Stimulated activated CD4-positive, alpha-beta T cell treated with anti-CD3 and anti-CD28 coated beads, Interleukin-1b, Interleukin-23, amount 100 ng/mL, for 1 hour (primary cell): ENCODE measurements at regions not wholly inside any gene's neighbourhood (a gene's known extent, or its start where the extent isn't known, plus 50 kb on each side); places are given as distances from the start of the nearest gene placed in this dataset.
A peak's percentile ranks its signal among the peaks of the same experiment; 100 is the strongest.

Source experiments
- DNase-seq, 2 donors: peaks; one replicate each; pipeline ENCODE4 v3.0.0-alpha.2; 2020; ENCODE audit warnings: low read depth in 2 of 2

DNA sequence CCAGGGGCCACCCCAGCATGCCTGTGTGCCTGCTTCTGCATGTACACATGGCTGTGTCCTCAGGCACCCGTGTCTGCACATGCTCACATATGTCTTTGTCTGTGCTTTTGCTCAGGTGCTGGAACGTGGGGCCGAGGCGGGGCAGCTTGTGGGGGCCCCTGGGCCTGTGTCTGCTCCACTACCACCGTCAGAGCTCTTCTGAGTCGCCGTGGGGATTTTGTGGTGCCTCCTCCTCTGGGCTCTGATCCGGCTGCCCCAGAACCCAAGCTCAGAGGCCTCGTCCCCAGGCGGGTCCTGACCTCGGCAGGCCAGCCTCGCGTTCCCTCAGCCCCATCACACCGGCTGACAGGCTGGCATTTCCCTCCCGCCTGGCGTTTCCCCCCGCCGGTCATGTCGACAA is 104.6 kb upstream of the ACTRT2 start:
- no peak for DNase-seq

DNA sequence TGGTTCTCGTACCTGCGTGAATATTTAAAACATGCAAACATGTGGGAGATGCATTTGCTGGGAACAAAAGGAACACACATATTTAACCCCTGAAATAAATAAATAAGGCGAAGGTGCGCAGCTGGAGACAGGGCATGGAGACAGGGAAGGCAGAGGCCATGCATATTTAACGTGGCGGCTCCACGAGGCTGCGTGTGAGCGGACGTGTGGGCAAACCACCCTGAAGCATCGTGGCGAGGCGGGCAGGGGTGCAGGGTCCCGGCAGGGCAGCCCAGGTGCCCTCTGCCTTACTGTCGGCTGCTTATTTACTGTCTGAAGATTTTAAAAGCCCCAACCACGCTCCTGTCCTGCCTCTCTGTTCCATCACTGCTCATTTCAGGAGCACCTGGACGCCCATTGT is 104.0 kb upstream of the ACTRT2 start:
- no peak for DNase-seq

DNA sequence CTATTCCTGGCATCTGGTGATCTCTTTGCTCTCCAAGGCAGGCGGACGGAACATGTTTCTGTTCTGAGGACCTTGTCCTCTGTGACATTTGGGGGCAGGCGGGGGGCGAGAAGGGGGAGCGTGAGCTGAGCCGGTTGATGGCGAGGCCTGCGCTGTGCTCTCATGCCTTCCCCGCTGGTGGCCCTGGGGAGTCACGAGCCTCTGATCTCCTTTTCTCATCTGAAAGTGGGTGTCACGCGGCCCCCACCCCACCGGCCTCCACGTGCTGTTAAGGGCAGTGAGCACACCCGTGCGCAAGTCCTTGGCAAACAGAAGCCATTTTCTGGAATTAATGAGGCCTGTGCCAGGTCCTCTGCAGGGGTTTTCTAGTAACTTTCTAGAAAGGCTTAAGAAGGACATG is 102.8 kb upstream of the ACTRT2 start:
- no peak for DNase-seq

DNA sequence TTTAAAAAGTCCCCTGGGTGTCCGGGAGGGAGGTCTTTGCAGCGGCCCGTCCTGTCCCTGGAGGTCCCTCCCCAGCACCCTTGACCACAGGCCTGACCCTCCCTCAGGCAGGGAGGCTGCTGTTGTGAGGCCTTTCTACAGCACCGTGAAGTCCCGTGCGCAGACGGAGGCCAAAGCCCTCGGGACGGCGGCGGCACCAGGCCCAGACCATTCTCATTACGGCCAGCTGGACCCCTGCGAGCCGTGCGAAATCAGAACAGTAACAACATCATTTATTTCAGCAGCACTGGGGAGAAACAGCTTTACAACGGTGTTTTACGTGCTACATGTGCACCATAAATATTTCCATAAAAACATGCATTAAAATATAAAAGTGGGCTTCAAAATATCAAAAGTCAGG is 101.4 kb upstream of the ACTRT2 start:
- no peak for DNase-seq

DNA sequence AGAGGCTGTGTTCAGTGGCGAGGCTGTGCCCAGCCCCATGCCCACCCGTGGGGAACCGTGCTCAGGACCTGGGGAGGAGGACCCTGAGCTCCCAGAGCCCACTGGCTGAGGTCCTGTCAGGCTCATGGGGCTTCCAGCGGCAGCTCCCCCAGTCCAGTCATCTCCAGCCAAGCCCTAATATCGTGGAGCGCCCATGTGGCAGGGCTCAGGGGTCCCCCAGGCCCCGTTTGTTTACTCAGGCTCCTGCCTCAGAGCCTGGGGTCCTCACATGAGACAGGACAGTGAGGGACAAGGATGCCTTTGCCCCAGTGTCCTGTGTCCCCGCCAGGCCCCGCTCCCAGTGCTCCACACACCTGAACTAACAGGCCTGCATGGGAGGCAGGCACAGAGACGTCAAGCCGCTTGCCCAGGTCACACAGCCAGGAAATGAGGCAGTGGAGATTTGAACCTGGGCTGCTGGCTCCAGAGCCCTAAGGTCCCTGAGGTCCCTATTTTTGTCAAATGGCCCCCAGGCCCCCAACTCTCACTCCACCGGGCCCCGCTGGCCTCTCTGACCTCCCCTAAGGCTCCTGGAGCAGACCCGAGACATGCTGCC is 100.7 kb upstream of the ACTRT2 start:
- DNase-seq = no peak

DNA sequence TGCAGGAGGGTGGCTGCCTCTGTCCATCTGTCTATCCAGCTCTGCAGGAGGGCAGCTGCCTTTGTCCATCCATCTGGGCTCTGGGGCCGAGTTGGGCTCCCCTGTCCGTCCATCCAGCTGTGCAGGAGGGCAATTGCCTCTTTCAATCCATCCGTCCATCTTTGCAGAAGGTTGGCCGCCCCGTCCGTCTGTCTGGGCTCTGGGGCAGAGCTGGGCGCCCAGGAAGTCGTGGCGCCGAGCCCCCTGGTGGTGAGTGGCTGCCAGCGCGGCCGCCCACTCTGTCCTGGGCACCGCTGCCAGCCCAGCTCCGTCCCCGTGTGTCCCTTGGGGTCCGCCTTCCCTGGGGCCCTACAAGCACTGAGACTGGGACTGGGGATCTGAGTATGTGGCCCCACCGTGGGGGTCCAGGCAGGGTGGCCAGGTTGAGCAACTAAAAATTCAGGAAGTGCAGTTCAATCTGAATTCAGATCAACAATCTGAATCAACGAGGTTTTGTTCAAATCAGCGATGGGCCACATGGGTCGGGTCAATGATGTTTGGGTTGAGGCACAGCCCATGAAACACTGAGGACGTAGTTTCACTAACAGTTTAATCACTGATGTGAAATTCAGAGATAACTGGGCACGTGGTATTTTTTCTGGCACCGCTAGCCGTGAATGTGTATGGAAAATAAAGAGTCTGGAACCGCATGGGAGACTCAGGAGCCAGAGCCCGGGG is 99.1 kb upstream of the ACTRT2 start:
- peak in 1 of 2 donors; percentile 17 for DNase-seq

DNA sequence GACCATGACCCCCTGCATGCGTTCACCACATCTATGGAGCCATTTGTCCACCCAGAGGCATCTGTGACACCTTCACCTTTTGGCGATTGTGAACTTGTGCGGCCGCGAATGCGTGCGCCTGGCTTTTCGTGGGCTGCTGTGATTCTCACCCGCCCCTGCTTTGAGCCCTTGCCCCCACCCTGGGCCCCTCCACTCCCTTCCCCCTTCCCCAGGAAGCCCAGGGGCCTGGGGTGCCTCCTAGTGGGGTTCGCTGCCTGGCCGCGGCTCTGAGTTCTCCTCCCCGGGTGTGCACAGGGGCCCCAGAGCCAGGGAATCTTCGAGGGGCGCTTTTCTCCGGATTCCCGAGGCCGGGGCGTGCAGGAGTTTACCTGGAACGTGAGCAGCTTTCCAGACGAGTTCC is 97.9 kb upstream of the ACTRT2 start:
- DNase-seq = no peak

DNA sequence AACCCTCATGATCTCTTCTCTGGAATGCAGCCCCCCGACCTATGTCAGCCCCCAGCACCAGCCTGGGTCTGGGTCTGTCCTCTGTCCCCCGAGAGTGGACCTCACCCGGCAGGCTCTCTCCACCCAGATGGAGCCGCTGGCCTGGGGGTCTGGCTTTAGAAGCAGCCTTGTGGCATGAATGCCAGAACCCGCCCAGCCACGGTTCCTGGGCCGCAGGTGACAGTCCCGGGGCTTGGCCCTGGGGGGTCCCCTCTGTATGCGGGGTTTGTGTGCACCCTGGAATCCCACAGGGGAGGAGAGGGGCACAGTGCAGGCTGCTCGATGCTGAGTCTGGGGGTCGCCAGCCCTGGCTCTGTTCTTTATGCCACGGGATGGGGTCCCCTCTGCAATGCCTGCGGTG is 96.0 kb upstream of the ACTRT2 start:
- no peak for DNase-seq

DNA sequence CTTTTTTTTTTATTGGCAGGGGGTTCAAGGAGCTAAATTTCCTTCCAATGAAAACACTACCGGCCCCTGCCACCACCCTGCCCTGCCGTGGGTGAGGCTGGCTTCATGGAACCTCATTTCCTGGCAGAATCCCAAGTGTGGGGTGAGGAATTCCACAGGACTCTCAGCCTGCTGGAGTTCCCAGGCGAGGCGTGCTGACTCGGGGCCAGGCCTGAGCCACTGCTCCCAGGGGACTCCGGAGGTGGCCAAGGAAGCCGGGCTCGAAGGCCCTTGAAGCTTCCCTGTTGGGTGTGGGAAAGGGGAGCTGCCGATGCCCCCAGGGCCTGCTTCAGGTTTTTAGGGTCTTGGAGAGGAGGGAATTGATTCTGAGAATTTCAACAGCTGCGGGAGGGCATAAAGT is 95.3 kb upstream of the ACTRT2 start:
- no peak for DNase-seq

DNA sequence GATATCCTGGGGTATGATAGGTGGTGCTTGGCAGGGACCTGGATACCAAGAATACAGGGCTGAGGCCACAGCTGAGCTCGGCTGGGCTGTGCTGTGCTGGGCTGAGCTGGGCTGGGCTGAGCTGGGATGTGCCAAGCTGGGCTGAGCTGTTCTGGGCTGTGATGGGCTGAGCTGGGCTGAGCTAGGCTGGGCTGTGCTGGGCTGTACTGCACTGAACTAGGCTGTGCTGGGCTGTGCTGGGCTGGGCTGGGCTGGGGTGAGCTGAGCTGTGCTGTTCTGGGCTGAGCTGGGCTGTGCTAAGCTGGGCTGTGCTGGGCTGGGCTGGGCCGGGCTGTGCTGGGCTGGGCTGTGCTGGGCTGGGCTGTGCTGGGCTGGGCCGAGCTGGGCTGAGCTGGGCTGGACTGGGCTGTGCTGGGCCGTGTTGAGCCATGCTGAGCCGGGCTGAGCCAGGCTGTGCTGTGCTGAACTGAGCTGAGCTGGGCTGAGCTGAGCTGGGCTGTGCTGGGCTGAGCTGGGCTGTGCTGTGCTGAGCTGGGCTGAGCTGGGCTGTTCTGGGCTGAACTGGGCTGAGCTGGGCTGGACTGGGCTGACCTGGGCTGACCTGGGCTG is 94.7 kb upstream of the ACTRT2 start:
- no peak for DNase-seq

DNA sequence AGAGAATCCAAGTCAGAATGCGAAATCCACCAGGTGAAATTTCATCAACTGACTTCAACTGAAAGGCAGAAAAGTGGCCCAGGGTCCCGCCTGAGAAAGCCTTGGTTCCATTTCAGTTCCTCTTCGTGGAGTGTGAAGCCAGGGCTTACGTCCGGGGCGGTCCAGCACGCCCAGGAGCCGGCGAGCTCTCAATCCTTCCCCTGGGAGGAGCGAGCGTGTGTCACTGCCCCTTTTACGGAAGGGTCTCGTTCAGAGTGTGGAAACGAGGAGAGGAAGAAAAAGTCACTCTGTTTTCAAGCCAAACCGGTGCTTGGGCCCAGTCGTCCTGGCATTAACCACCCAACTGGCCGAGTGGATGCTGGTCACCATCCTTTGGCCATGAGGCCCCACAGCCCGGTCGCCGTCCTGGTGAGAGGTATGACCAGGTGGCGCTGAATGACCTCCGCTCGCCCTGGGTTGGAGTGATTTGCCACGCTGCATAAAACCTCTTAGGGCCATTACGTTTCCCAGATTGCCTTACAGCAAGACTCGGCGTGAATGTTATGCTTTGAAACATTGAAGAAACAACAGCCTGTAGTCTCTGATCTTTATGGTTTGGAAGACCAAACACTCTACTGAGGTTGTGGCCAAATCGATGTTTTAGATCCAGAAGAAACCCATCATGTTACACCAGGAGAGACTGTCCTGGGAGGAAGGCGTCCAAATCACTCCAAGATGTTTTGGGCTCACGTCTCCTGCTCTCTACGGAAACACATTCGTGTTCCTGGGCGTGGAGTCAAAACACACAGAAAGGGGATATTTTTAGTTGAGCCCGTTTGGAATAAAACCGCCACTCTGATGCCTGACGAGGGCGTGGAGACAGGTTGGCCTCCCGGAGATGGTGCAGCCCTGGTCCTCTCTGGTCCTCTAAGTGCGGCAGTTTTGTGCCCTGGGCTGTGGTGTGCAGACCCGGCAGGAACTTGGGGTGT is 93.6 kb upstream of the ACTRT2 start:
- DNase-seq = no peak

DNA sequence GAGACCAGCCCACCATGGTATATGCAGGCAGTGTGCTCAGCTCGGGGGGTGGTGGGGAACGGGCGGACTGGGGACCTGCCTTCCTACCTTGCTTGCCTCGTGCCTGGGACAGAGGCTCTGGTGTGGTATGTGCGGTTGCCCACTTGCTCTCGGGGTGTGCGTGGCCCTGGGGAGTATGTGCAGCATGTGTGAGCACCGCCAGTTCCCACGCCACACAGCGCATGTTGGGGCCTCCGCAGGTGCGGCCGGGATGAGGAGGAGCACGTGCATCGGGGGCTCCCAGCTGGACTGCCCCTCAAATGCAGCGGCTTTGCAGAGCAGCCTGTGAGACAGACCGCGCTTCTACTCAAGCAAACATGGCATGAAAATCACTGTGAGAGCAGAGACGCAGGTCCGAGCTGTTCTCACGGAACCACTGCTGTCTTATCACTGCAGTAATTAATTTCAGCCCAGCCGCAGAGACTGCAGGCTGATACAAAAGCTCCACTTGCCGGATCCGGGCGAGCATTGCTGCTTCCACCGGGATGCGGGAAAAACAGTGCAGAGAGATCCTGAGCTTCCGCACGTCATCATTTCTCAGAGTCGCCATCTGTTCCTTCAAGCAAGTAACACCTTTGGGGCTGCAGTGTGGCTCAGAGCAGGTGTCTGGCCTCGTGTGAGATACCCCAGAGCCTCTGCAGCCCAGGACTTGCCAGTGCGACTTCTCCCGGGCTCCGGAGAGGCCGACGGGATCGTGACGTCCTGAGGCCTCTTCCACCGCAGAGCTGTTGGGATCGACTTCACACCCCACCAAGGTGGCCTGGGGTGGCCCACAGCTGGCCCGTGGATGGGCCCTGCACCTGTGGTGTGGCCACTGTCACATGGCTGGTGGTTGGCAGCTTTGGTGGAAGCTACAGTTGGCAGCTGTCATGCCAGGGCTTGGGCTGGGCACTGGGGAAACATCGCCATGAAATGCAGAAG is 92.6 kb upstream of the ACTRT2 start:
- DNase-seq = no peak

DNA sequence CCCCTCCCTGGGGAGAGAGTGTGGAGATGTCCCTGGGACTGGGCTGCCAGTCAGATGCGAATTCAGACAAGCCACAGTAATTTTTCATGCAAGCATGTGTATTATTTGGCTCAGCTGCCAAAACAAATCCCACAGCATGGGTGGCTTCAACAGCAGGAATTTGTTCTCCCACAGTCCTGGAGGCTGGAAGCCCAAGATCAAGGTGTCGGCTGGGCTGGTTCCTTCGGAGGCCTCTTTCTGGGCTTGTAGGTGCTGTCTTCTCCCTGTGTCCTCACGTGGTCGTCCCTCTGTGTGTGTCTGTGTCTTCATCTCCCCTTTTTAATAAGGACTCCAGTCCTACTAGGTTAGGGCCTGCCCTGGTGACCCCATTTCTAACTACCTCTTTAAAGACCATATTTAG is 91.9 kb upstream of the ACTRT2 start:
- DNase-seq = no peak

DNA sequence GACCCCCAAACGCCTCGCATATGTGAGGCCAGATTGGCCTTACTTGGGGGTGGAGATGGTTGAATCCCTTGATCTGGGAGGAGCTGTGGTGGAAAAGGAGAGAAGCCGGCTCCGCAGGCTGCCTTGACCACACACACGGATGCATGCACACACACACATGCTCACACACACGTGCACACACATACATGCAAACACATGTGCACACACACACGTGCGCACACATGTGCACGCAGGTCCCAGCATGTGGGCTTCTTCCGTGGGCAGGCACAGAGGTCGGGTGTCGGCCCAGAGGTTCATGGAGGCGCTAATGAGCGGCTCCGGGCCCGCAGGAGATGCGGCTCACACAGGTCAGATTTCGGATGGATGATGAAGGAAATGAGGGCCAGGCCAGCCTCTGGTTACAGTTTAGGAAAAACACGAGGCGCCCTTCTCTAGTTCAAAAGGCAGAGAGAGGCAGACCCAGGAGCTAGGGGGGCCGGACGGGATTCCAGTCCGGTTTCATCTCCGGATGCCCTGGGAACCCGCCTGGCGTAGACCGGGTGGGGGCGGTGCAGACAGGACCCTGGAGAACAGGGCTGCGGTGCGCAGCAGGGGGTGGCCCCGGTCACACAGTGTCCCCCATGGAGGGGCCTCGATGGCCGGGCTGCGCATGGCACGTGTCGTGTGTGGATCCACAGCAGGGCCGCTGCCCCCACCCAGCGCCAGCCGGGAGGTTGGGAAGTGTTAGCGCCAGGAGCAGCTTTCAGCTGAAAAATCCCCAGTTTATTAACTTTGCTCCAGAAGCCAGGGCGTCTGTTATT is 91.1 kb upstream of the ACTRT2 start:
- no peak for DNase-seq

DNA sequence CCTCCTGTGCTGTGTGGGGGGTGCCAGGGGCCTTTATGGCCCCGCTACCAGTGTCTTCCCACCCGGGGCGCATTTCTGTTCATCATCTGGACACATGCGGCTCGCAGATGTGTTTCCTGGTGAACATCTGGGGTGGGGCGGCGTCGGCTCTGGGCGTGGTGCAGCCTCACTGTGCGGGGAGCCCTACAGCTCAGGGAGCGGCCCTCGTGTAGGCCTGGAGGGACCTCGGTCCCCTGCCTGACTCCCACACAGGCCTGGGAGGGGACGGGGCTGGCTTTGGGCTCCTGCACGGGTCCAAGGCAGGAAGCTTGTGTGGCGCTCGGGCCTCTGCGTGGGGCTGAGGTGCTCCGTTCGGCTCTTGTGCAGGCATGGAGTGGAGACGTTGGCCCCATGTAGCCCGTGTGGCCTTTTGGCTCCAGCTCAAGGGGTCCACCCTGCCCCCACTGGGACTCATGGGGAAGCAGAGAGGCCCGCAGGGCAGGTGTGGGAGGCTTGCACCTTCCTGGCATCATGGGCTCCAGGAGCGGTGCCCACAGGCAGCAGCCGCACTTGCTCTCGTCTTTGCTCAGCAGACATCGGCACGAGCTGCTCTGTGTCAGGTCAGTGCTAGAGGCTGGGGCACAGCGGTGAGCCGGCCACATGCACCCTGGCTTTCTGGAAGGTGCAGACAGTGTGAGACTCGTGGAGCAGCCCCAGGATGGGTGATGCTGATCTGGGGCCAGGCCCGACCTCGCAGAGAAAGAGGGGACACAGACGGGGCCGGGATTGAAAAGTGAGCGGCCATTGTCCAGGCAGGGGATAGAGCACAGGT is 90.1 kb upstream of the ACTRT2 start:
- DNase-seq = no peak

DNA sequence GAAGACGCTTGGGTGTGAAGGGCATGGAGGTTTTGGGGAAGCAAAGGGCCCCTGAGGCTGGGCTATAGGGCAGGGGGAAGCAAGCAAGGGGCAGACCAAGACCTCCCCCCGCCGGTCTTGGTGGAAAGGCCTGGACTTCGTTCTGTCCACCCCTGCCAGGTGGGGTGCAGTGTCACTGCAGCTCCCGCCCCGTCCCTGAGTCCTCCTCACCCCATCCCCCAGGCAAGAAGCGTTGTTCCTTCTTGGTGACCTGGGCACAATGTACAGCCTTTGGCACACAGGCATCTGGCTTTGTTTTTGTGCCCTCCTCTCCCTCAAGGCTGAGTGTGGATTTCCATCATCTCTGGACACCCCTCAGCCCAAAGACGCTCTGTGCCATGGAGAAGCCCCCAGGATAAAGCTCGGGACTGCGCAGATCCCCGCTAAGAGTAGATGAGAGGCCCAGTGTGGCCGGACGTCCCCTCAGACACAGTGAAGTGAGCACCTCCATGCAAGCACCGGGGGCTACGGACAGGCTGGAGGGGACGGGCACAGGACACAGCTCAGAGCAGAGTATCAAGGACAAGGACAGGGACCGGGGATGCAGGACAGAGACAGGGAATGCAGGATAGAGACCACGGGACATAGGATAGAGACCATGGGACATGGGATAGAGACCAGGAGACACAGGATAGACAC is 89.4 kb upstream of the ACTRT2 start:
- DNase-seq = no peak

DNA sequence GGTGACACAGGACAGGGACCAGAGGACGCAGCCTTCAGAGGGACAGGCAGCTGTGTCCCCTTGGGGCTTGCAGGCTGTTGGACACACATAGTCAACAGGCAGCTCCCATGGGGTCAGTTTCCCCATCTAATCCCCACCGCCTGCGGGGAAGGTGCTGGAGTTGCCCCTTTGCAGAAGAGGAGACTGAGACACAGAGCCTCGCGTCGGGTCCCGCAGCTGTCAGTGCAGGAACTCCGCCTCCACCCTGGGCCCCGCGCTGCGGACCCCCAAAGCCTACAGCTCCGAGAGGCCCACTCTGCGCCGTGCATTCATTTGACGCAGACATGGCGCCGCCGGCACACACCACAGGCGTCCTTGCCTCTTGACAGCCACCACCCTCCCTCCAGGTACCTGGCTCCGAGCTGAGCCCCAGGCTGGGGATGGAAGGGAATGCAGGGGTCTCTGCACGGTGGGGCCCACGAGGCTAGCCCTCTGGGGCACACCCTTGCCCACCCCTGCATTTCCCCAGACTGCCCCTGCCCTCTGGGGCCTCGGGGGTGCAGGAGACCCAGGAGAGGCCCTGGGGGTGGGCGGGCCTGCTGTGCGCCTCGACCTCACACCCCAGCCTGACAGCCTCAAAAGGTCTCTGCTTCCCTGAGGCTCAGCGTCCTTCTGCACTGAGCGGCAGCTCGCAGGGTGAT is 88.5 kb upstream of the ACTRT2 start:
- no peak for DNase-seq

DNA sequence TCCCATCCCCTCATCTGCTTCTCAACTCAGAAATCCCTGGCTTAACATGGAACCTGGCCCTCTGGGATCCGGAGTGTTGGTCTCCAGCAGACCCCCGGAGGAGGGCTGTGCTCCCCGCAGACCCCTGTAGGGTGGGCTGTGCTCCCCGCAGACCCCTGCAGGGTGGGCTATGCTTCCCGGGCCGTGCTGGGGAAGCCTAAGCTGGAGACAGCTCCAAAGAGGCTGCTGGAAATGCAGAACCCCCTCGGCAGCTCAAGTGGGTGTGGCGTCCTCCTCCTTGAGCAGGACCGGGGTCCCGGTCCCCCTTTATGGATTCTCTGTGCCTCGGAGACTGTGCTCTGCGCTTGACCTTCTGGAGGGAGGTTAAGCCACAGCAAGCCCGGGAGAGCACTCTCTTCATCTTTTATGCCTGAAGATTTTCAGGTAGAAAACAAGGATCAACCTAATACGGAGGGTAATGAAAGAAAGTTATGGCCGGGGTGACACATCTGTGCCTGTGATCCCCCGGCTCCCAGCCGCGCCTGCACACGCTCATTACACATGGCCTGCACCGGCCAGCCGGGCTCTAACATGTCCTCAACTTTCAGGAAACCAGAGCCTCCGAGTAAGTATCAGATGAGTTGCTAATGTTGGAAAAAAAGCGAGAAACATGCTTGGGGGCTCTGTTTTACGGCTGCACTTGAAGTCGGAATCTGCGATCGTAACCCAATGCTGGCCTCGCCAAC is 87.7 kb upstream of the ACTRT2 start:
- no peak for DNase-seq
